Testis (tissue), 2 donors: ENCODE measurements at regions not wholly inside any gene's neighbourhood (a gene's known extent, or its start where the extent isn't known, plus 50 kb on each side); places are given as distances from the start of the nearest gene placed in this dataset.

Experiments
- DNase-seq: peaks from one replicate; pipeline ENCODE4 v3.0.0-alpha.2; 2019
- H3K27ac ChIP-seq, 2 donors: fragments of 200-600 bp; sonication (generic); one replicate each; pipeline ENCODE4 v1.5.1; 2019
- H3K27me3 ChIP-seq: fragments of 200-600 bp; sonication (generic); one replicate; pipeline ENCODE4 v1.5.1; 2019
- H3K36me3 ChIP-seq: fragments of 200-600 bp; sonication (generic); one replicate; pipeline ENCODE4 v1.5.1; 2017; ENCODE audit warnings: low read depth; ENCODE audit errors: missing control alignments
- H3K4me1 ChIP-seq: fragments of 200-600 bp; sonication (generic); one replicate; pipeline ENCODE4 v1.5.1; 2019
- H3K4me3 ChIP-seq, 2 donors: fragments of 200-600 bp; sonication (generic); one replicate each; pipeline ENCODE4 v1.5.1; 2017 to 2019
- H3K9me3 ChIP-seq: fragments of 200-600 bp; sonication (generic); one replicate; pipeline ENCODE4 v1.5.1; 2017
- POLR2A ChIP-seq: fragments of 450-650 bp; IDR thresholded peaks from one replicate; pipeline ENCODE4 v1.6.1; 2017; ENCODE audit warnings: antibody characterized with exemption, mild to moderate bottlenecking, moderate library complexity
- WGBS, 2 donors: methylation state at CpG; one replicate each; pipeline ENCODE4 v1.1.5; 2018; 5-methylcytosine and 5-hydroxymethylcytosine counted together
- intact Hi-C: fragments of 100-400 bp; cut with DNase I; formaldehyde crosslinking; loops from one replicate; pipeline ENCODE4 v1.15.1; 2023; ENCODE audit warnings: low total_unique reads
- TF ChIP-seq, protein P1 (sequence below), 3 experiments: fragments of 450-650 bp in 2 of 3; fragments of 200-600 bp in 1 of 3; sonication (generic) in 1 of 3; IDR thresholded peaks; one replicate each; pipeline ENCODE4 v1.5.1; 2016 to 2019; ENCODE audit warnings: antibody characterized with exemption in 3 of 3, mild to moderate bottlenecking in 2 of 3, moderate library complexity in 1 of 3

DNA sequence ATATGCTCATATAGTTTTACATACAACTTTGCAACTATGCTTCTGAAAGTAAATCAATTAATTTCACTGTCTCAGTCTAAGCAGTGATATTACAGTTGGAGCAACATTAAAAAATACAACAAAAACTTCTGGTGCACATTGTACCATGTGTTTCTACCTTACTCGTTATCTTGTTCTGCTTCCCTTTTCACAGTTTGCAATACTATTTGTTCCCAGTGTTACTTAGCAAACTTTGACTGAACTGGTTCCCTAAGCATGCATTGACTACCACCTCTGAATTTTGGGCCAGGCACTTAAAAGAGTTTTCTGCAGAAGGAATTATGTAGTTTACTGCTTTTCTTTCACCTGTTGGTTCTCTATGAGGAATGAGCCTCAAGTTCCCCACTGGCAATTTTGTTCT is 152.7 kb downstream of the SEC61B start:
- DNase-seq, result no peak
- WGBS, 2 donors, result 31 to 33% methylated on average over 1 of the region's 1 CpG
- intact Hi-C loops, result no loop called here
- Histone ChIP-seq H3K27ac (no peak overlapping the region), H3K9me3 (no peaks in the 10 kb centered on the region), H3K36me3 (no peaks in the 10 kb centered on the region), H3K4me1 (no peaks in the 10 kb centered on the region), H3K27me3 (no peaks in the 10 kb centered on the region), H3K4me3 (no peak overlapping the region)
- TF ChIP-seq, protein P1, sequence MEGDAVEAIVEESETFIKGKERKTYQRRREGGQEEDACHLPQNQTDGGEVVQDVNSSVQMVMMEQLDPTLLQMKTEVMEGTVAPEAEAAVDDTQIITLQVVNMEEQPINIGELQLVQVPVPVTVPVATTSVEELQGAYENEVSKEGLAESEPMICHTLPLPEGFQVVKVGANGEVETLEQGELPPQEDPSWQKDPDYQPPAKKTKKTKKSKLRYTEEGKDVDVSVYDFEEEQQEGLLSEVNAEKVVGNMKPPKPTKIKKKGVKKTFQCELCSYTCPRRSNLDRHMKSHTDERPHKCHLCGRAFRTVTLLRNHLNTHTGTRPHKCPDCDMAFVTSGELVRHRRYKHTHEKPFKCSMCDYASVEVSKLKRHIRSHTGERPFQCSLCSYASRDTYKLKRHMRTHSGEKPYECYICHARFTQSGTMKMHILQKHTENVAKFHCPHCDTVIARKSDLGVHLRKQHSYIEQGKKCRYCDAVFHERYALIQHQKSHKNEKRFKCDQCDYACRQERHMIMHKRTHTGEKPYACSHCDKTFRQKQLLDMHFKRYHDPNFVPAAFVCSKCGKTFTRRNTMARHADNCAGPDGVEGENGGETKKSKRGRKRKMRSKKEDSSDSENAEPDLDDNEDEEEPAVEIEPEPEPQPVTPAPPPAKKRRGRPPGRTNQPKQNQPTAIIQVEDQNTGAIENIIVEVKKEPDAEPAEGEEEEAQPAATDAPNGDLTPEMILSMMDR (IDR thresholded peaks at IDR 0.05), result no peak
- no peak for TF ChIP-seq POLR2A

DNA sequence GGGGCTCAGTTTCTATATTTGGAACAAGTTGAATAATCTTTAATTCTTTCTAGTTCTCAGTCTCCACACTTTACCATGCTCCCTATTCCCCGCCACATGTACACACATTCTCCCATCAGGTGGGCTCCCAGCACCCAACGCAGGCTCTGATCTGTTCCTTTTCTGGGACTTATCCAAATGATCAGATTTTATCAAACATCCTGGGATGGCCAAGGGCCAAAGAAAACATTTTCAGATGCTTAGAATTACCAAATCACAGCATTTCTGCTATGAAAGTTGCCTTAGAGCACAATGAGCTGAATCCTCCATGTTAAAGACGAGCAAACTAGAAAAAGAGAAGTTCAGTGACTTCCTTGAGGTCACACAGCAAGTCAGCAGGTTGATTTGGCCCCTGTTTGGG is 153.4 kb downstream of the SEC61B start:
- WGBS, 2 donors, result 92 to 95% methylated on average over 3 of the region's 3 CpGs
- H3K36me3 ChIP-seq, result no peaks in the 10 kb centered on the region
- intact Hi-C loops, result no loop called here

DNA sequence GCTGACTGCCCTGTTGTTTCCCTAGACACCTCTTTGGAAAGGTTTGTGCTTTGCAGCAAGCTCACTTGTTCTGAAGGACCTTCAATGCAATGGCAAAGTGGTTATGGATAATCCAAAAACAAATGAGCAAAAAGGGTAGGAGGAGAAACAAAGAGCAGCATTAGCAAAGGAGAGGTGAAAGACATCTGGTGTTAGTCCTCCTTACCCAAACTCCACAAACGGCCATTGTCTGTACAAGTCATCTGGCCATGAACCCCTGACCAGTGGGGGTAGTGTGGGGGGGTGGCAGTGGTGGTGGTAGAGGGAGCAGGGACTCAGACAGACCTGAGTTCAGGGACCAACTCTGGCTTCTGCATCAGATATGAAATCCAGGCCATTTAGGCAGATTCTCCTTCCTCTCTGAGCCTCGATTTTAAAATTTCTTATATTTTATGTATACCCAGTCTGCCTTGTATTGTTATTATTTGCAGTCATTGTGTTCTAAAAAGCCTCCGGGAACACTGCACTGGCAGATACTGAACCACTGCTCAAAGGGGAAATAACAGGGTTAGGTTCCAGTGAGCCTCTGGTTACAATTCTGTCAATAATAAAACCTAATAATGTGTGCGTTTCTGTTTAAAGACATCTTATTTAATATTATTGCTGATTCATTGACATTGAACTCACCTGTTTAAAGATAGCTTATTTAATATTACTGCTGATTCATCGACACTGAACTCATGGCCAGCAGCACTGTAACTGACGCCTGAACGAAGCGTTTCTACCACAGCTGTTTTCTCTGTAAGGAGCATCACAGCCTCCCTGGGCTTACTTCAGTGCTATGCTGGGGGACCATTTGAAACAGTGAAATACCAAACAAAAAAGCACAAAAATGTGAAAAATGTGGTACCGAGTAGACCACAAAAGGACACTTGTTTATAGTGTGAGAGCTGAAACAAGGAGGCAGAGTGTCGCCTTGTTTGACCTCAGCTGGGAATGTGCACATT is 156.0 kb downstream of the SEC61B start:
- WGBS, 2 donors, result 50 to 57% methylated on average over 10 of the region's 10 CpGs
- Histone ChIP-seq H3K4me3 (no peak overlapping the region), H3K27ac (no peak overlapping the region), H3K9me3 (no peaks in the 10 kb centered on the region), H3K4me1 (no peaks in the 10 kb centered on the region), H3K36me3 (no peaks in the 10 kb centered on the region), H3K27me3 (no peaks in the 10 kb centered on the region)
- TF ChIP-seq POLR2A, result no peak
- TF ChIP-seq, protein P1 (IDR thresholded peaks at IDR 0.05), result no peak
- DNase-seq, result no peak
- intact Hi-C loops, result no loop called here

More for the DNA sequence above, 153.4 kb downstream of the SEC61B start:
- no peak for DNase-seq
- no peaks in the 10 kb centered on the region for H3K4me1 ChIP-seq
- H3K4me3 ChIP-seq, result no peak overlapping the region
- H3K27ac ChIP-seq, result no peak overlapping the region
- no peaks in the 10 kb centered on the region for H3K27me3 ChIP-seq
- no peaks in the 10 kb centered on the region for H3K9me3 ChIP-seq
- TF ChIP-seq POLR2A, result no peak
- TF ChIP-seq, protein P1 (IDR thresholded peaks at IDR 0.05), result no peak

DNA sequence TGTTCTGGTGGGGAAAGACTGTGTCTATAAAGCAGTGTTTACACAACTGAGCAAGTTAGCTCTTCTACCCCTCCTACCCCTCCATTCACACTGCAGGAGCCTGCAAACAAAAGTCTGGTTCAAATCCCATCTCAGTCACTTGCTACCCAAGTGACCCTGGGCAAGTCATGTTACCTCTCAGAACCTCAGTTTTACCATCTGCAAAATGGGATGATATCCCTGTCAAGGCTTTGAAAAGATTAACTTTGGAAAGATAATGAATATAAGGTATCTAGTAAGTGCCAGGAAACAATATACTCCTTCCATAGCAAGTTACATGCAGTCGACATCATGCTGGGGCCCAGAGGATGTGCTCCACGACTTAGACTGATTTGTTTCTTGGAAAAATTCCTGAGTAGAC is 161.5 kb downstream of the SEC61B start:
- DNase-seq, result no peak
- no peaks in the 10 kb centered on the region for H3K4me1 ChIP-seq
- no peaks in the 10 kb centered on the region for H3K9me3 ChIP-seq
- TF ChIP-seq POLR2A, result no peak
- TF ChIP-seq, protein P1 (IDR thresholded peaks at IDR 0.05), result no peak
- H3K36me3 ChIP-seq, result no peaks in the 10 kb centered on the region
- no peak overlapping the region for H3K4me3 ChIP-seq
- no peaks in the 10 kb centered on the region for H3K27me3 ChIP-seq
- intact Hi-C loops, result no loop called here
- H3K27ac ChIP-seq, result no peak overlapping the region
- 27 to 28% methylated on average over 2 of the region's 2 CpGs for WGBS, 2 donors
